AG04450 (cell line): ENCODE measurements at regions not wholly inside any gene's neighbourhood (a gene's known extent, or its start where the extent isn't known, plus 50 kb on each side); places are given as distances from the start of the nearest gene placed in this dataset.

Experiments
- CTCF ChIA-PET: fragments of 300-600, 350-600 bp; formaldehyde crosslinking; extraction: SDS; loops from one replicate; lab custom pipeline; 2022; ENCODE audit warnings: antibody characterized with exemption, inconsistent platforms; lab: Charles Lee
- POLR2A ChIA-PET: fragments of 350-600 bp; formaldehyde crosslinking; extraction: SDS; loops from one replicate; lab custom pipeline; 2021; ENCODE audit warnings: antibody characterized with exemption, inconsistent platforms; lab: Yijun Ruan, JAX
- DNase-seq: peaks from one replicate; pipeline ENCODE4 v3.0.0-alpha.2; 2011; ENCODE audit warnings: low read depth, low spot score
- H3K27ac ChIP-seq: one replicate; pipeline ENCODE4 v1.5.1; 2012; ENCODE audit warnings: low read depth, low read length, control low read depth
- H3K27me3 ChIP-seq: one replicate; pipeline ENCODE4 v1.6.0; 2012; ENCODE audit warnings: low read length; ENCODE audit not compliant: control insufficient read depth, insufficient read depth
- H3K4me3 ChIP-seq: 2 replicates; pipeline ENCODE4 v1.5.1; 2011; ENCODE audit warnings: mild to moderate bottlenecking, low read depth, low read length, control low read depth
- H3K9me3 ChIP-seq: 2 replicates; pipeline ENCODE4 v1.5.1; 2012; ENCODE audit warnings: low read length; ENCODE audit not compliant: control insufficient read depth, insufficient read depth
- TF ChIP-seq, protein P1 (sequence below): IDR thresholded peaks from 2 replicates; pipeline ENCODE4 v1.5.1; 2011; ENCODE audit warnings: low read depth, low read length, control low read depth, inconsistent platforms

DNA sequence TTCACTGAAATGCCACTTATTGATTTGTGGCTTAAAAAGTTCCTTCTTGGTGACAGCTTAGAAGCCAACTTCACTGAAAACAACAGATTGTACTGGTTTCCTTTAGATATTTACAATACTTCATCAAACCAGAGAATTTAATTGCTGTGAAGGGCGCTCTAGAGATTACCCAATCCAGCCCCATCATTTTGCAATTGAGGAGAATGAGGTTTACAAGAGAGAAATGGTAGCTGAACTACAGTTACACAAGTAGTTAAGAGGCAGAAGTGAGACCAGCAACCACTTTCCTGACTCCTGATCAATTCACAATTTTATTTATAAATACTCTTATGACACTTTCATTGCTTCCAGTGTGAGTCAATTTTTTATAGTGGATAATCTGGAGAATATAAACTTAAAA, 103.5 kb upstream of the APC start:
- no peak for DNase-seq

DNA sequence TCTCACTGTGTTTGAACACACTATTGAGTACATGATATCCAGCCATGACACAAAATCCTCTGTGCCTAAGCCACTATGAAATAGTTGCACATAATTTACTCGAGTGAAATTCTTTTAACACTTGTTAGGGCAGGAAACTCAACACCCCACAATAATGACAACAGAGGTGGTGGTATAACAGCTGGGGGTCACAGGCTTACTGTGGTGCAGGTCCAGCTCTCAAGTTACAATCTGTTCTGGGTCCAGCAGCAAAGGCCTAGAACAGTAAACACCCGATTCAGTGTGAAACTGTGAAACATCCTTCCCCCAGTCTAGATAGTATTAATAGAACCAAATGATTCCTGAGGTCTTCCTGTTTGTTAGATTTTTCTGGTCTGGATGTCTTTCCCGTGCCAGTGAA, 102.9 kb upstream of the APC start:
- Histone ChIP-seq H3K27me3 (no peaks in the 10 kb centered on the region), H3K4me3 (no peak overlapping the region), H3K9me3 (no peaks in the 10 kb centered on the region), H3K27ac (no peak overlapping the region)
- no peak for DNase-seq
- POLR2A ChIA-PET, result no interaction called here
- TF ChIP-seq, protein P1, sequence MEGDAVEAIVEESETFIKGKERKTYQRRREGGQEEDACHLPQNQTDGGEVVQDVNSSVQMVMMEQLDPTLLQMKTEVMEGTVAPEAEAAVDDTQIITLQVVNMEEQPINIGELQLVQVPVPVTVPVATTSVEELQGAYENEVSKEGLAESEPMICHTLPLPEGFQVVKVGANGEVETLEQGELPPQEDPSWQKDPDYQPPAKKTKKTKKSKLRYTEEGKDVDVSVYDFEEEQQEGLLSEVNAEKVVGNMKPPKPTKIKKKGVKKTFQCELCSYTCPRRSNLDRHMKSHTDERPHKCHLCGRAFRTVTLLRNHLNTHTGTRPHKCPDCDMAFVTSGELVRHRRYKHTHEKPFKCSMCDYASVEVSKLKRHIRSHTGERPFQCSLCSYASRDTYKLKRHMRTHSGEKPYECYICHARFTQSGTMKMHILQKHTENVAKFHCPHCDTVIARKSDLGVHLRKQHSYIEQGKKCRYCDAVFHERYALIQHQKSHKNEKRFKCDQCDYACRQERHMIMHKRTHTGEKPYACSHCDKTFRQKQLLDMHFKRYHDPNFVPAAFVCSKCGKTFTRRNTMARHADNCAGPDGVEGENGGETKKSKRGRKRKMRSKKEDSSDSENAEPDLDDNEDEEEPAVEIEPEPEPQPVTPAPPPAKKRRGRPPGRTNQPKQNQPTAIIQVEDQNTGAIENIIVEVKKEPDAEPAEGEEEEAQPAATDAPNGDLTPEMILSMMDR, result no peak
- CTCF ChIA-PET, result no interaction called here

More for the DNA sequence above, 103.5 kb upstream of the APC start:
- Histone ChIP-seq H3K27ac (no peak overlapping the region), H3K27me3 (no peaks in the 10 kb centered on the region), H3K4me3 (no peak overlapping the region), H3K9me3 (no peaks in the 10 kb centered on the region)
- ChIA-PET POLR2A (no interaction called here), CTCF (no interaction called here)
- TF ChIP-seq, protein P1, result no peak

DNA sequence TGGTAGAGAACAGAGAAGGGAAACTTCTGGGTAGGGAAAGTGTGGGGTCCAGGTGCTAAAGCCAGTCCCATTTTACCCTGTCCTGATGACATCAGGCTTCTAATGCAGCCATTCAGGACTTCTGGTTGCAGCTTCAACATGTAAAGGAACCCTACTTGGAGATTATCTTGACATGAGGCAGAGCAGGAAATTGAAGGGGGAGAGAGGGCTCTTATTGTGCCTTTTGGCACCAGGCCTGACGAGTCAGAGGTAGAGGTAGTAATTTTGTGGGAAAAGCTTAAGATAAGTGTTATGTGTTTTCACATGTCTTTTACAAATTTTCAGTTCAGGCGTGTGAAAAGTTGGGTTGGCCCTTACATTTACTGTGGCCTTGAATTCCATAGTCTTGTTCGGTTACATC, 102.4 kb upstream of the APC start:
- Histone ChIP-seq H3K9me3 (no peaks in the 10 kb centered on the region), H3K4me3 (no peak overlapping the region), H3K27me3 (no peaks in the 10 kb centered on the region), H3K27ac (no peak overlapping the region)
- TF ChIP-seq, protein P1, result no peak
- CTCF ChIA-PET, result no interaction called here
- POLR2A ChIA-PET, result no interaction called here
- DNase-seq, result no peak

DNA sequence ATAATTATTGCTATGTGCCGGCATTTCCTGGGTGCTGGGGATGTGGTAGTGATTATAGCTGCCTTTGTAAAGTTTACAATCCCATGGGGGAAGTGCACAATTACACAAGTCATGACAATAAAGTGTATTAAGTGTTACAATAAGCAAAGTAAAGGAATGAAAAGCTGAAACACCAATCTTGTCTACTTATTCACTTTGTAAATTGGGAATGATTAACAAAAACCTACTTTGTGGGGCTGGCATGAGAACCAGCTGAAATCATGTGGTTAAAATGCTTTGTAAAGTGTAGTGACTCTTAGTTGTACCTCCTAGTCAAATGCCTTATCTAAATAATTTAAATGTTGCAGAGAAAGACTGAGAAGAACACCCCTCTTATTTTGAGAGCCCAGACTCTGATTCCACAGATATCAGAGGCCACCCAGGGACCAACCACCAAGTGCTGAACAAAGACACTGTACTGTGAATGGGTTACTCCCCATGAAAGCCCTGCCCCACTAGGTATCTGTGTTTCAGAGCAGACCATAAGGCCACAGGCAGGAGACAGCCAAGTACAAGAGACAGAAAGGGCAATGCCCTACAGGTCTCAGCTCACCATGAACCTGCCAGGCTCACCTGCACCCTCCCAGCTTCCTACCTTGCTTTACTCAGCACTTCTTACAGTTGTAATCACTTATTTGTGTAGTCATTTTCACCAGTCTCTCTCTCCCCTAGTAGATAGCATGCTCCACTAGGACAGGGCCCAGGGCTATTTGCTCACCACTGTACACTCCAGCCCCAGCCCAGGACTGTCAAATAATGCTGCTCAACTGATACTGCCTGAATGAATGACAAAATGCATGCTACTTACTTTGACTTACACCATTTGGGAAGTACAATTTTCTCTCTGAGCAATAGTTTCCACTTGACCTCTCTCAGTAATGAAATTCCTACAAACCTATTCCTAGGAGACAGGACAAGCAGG, 101.6 kb upstream of the APC start:
- TF ChIP-seq, protein P1, result no peak
- H3K9me3 ChIP-seq, result no peaks in the 10 kb centered on the region
- H3K27me3 ChIP-seq, result no peaks in the 10 kb centered on the region
- H3K4me3 ChIP-seq, result no peak overlapping the region
- CTCF ChIA-PET, result no interaction called here
- DNase-seq, result no peak
- POLR2A ChIA-PET, result no interaction called here
- H3K27ac ChIP-seq, result no peak overlapping the region

DNA sequence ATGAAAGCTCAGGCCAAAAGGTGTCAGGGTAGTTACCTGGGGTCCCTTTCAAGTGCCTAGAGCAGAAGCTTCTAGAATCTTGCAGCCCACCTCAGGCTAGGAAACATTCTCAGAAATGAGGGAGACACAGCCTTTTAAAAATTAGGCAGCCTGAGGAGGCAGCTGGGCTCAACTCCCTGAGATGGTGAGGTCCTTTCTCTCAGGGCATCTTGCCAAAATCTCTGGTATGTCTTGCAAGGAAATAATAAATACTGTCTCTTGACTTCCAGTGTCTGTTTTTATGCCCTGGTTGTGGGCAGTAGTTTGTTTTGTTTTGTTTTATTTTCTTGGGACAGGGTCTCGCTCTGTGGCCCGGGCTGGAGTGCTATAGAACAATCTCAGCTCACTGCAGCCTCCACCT, 100.9 kb upstream of the APC start:
- CTCF ChIA-PET, result no interaction called here
- no peaks in the 10 kb centered on the region for H3K27me3 ChIP-seq
- no peak overlapping the region for H3K27ac ChIP-seq
- TF ChIP-seq, protein P1, result no peak
- POLR2A ChIA-PET, result no interaction called here
- no peak for DNase-seq
- H3K9me3 ChIP-seq, result no peaks in the 10 kb centered on the region
- H3K4me3 ChIP-seq, result no peak overlapping the region
